ENCODE measurements at regions not wholly inside any gene's neighbourhood (a gene's known extent, or its start where the extent isn't known, plus 50 kb on each side); places are given as distances from the start of the nearest gene placed in this dataset.

DNA sequence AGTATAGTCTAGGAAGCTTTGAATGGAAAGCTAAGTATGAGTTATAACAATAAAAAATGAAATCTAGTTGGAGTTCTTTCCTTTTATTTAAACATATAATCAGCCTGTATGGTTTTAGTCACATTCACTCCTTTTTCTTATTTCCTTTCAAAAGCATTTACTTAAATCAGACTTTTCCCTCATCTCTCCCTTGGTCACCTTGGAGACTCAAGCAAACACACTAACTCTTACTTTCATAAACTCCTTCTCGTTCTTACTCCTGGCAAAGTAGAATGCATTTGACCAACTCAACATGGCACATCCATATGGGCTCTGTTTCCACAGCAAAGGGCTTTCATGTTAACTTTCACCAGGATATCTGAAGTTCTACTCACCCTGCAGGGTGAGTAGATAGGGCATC, 400.0 kb downstream of the LMO7 start:
- no peak overlapping the region for H3K27ac ChIP-seq
- WGBS, 2 donors (ENCODE audit: low coverage in 1 of 2) = 0 to 43% methylated on average over 1 of the region's 1 CpG
- no peak for ATAC-seq
- H3K27me3 ChIP-seq = no peaks in the 10 kb centered on the region
- H3K4me1 ChIP-seq = peaks cover 0 to 10% (median 0%) of the 10 kb centered on the region in 3 donors
- TF ChIP-seq POLR2AphosphoS5 (IDR thresholded peaks at IDR 0.05) (no peak), EP300 (IDR thresholded peaks at IDR 0.05) (no peak), POLR2A (IDR thresholded peaks at IDR 0.05) (no peak)
- TF ChIP-seq, protein P1, sequence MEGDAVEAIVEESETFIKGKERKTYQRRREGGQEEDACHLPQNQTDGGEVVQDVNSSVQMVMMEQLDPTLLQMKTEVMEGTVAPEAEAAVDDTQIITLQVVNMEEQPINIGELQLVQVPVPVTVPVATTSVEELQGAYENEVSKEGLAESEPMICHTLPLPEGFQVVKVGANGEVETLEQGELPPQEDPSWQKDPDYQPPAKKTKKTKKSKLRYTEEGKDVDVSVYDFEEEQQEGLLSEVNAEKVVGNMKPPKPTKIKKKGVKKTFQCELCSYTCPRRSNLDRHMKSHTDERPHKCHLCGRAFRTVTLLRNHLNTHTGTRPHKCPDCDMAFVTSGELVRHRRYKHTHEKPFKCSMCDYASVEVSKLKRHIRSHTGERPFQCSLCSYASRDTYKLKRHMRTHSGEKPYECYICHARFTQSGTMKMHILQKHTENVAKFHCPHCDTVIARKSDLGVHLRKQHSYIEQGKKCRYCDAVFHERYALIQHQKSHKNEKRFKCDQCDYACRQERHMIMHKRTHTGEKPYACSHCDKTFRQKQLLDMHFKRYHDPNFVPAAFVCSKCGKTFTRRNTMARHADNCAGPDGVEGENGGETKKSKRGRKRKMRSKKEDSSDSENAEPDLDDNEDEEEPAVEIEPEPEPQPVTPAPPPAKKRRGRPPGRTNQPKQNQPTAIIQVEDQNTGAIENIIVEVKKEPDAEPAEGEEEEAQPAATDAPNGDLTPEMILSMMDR (IDR thresholded peaks at IDR 0.05) = no peak
- H3K9me3 ChIP-seq = no peaks in the 10 kb centered on the region
- no peak overlapping the region for H3K4me3 ChIP-seq
- no peaks in the 10 kb centered on the region for H3K36me3 ChIP-seq

DNA sequence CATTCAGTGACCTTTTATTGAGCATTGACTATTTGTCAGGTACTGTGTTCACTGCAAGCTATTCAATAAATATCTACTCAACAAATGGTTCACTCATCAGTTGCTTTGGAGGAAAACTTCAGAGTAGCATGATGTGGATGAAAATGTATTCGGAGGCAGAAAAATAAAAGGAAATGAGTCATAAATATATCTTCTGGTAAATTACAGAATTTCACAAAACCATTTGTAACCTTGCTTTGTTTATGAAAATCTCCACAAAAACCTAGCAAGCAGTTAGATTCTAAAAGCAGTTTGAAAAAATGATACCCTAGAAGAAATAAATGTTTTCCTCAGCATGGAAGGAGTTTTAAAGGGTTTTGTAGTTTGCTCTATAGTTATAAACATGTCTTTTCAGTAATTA, 399.6 kb downstream of the LMO7 start:
- Histone ChIP-seq H3K27me3 (no peaks in the 10 kb centered on the region), H3K36me3 (no peaks in the 10 kb centered on the region), H3K4me1 (peaks cover 0 to 10% (median 0%) of the 10 kb centered on the region in 3 donors), H3K4me3 (no peak overlapping the region), H3K27ac (no peak overlapping the region), H3K9me3 (no peaks in the 10 kb centered on the region)
- no peak for TF ChIP-seq POLR2A (IDR thresholded peaks at IDR 0.05)
- TF ChIP-seq EP300 (IDR thresholded peaks at IDR 0.05) = no peak
- TF ChIP-seq, protein P1 (IDR thresholded peaks at IDR 0.05) = no peak
- TF ChIP-seq POLR2AphosphoS5 (IDR thresholded peaks at IDR 0.05) = no peak
- ATAC-seq = no peak
- 25 to 40% methylated on average over 1 of the region's 1 CpG for WGBS, 2 donors (ENCODE audit: low coverage in 1 of 2)

DNA sequence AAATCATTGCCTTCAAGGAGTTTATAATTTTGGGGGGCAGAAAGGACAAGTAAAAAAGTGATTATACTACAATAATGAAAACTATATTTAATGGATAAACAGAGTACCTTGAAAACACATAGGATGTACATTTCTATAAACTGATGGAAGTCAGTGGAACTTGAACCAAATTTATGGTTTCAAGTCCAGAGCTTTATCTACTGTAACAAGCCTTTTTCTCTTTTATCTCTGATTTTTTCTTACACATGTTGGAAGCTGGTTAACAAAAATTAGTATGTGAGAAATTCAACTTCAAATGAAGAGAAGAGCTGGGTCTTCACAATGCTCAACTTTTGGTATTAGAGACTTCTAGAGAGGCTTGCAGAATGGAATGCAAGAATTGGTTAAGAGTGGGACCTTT, 393.6 kb downstream of the LMO7 start:
- no peak for ATAC-seq
- no peaks in the 10 kb centered on the region for H3K27me3 ChIP-seq

DNA sequence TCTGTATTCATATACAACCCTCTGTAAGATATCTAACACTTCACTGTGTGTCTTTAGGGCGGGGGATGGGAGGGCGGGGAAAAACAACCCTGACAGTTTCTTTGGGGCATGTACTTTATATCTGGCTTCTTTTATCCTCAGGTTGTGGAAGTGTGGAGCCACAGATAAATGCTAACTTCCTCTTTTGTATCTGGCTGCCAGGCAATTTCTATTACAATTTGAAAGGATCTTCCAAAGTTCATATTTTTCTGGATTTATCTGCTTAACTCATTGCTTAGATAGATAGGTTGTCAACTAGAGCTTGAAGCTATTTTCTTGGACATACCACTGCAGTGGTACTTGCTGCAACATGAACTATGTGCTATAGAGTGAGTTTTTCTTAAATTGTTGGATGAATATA, 393.0 kb downstream of the LMO7 start:
- WGBS, 2 donors (ENCODE audit: low coverage in 1 of 2) = 67 to 79% methylated on average over 1 to 2 of the region's 2 CpGs
- no peak overlapping the region for H3K4me3 ChIP-seq
- TF ChIP-seq EP300 (IDR thresholded peaks at IDR 0.05) (no peak), POLR2A (IDR thresholded peaks at IDR 0.05) (no peak), POLR2AphosphoS5 (IDR thresholded peaks at IDR 0.05) (no peak)
- TF ChIP-seq, protein P1 (IDR thresholded peaks at IDR 0.05) = no peak
- no peaks in the 10 kb centered on the region for H3K9me3 ChIP-seq
- H3K27ac ChIP-seq = no peak overlapping the region
- H3K4me1 ChIP-seq = no peaks in the 10 kb centered on the region
- H3K27me3 ChIP-seq = no peaks in the 10 kb centered on the region
- ATAC-seq = no peak
- no peaks in the 10 kb centered on the region for H3K36me3 ChIP-seq

More for the DNA sequence above, 393.6 kb downstream of the LMO7 start:
- Histone ChIP-seq H3K9me3 (no peaks in the 10 kb centered on the region), H3K27ac (no peak overlapping the region), H3K36me3 (no peaks in the 10 kb centered on the region), H3K4me3 (no peak overlapping the region), H3K4me1 (no peaks in the 10 kb centered on the region)
- TF ChIP-seq POLR2A (IDR thresholded peaks at IDR 0.05) = no peak
- no peak for TF ChIP-seq POLR2AphosphoS5 (IDR thresholded peaks at IDR 0.05)
- TF ChIP-seq, protein P1 (IDR thresholded peaks at IDR 0.05) = no peak

DNA sequence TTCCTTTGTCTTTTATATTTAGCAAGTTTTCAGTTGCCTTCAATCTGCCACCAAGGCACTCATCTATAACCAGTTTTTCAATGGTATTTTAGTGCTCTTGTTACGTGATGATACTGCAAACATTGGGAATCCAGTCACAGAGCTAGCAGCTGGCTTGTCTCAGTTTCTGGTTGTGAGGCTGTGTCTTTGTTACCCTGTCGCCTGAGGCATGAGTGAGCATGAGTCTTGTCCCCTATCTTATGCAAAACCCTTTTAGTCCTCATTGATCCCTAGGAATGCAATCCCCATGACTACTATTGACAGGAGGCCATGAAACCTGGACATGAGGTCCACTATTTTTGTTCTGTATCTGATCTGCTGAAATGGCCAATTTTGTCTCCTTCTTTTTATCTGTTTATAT, 391.0 kb downstream of the LMO7 start:
- ATAC-seq = no peak
- 83% methylated on average over 2 of the region's 2 CpGs; no CpG with 5 or more reads in 1 of the 2 donors for WGBS, 2 donors (ENCODE audit: low coverage in 1 of 2)
- H3K36me3 ChIP-seq = no peaks in the 10 kb centered on the region
- H3K4me3 ChIP-seq = no peak overlapping the region
- no peak for TF ChIP-seq POLR2AphosphoS5 (IDR thresholded peaks at IDR 0.05)
- TF ChIP-seq, protein P1 (IDR thresholded peaks at IDR 0.05) = no peak
- TF ChIP-seq EP300 (IDR thresholded peaks at IDR 0.05) = no peak
- TF ChIP-seq POLR2A (IDR thresholded peaks at IDR 0.05) = no peak
- no peaks in the 10 kb centered on the region for H3K9me3 ChIP-seq
- no peaks in the 10 kb centered on the region for H3K4me1 ChIP-seq
- no peaks in the 10 kb centered on the region for H3K27me3 ChIP-seq
- no peak overlapping the region for H3K27ac ChIP-seq
